Right ventricle myocardium superior (tissue), 1 donor: ENCODE measurements at regions not wholly inside any gene's neighbourhood (a gene's known extent, or its start where the extent isn't known, plus 50 kb on each side); places are given as distances from the start of the nearest gene placed in this dataset.

ENCODE experiments used
- ATAC-seq: fragments of 200-7000 bp; cut with Tn5 transposase; one replicate; pipeline ENCODE4 v1.9.1; 2020; ENCODE audit warnings: mild to moderate bottlenecking; ENCODE audit not compliant: poor library complexity
- DNase-seq: peaks from one replicate; pipeline ENCODE4 v3.0.0-alpha.2; 2020
- intact Hi-C: fragments of 100-400 bp; cut with DNase I; formaldehyde crosslinking; loops from one replicate; pipeline ENCODE4 v1.11.2; 2022
- donor health status: DM: no; HTN: yes; CAD: no; lungs with severe emphysema.

DNA sequence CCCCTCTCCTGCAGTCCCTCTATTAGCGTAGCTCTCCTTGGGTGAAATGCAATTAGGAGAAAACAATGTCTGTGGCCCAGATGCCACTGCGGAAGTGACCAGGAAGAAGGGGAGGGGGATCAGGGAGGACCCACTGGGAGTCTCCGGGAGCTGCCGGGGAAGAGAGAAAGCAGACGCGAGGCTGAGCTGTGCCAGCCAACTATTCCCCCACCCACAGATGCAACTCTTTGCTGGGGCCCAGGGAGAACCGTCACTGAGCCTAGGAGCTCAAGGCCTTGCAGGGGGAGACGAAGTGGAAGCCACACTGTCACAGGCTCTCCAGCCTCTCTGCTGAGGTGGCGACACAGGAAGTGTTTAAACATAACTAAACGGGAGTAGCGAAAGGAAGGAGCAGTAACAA is 149.2 kb downstream of the BCOR start:
- intact Hi-C loops = no loop called here
- ATAC-seq (no peak), DNase-seq (no peak)

DNA sequence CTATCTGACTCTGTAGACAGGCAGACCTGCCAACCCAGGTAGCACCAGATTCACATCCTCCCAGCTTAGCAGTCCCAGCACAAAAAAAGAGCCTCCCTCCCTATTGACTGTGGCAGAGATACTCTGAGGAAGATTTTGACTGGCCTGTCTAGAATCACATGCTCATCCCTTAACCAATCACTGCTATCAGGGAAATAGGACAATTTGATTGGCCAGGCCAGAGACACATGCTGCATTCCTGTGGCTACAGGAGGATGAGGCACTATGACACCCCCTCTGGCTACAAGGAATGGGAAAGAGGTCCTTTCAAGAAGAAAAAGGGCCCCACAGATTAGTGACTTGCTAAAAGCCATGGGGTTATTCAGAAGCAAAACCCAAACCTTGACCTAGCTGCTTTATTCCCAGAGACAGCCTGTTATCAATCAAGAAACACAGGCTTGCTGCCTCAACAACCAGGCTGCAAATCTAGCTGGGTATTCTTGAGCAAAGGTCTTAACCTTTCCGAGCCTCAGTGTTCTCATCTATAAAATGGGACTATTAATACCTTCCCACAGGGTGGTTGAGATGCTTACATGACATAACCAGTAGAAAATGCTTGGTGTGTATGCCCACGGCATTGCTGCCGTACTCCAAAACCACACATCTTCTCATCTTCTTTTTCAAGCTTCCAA is 147.6 kb downstream of the BCOR start:
- no peak for DNase-seq
- intact Hi-C loops = no loop called here
- ATAC-seq = no peak

GRCh38 chrX:39952989-39953388 is 144.8 kb downstream of the BCOR start:
- intact Hi-C loops = no loop called here
- ATAC-seq (no peak), DNase-seq (no peak)

- ATAC-seq (peak; percentile 94), DNase-seq (peak; percentile 86)
- intact Hi-C loops = no loop called here
Observed at GRCh38 chrX:39953879-39954278, 143.9 kb downstream of the BCOR start.

GRCh38 chrX:39954851-39955250 is 142.9 kb downstream of the BCOR start:
- intact Hi-C loops = no loop called here
- no peak for DNase-seq
- no peak for ATAC-seq

- DNase-seq = no peak
- intact Hi-C loops = no loop called here
- no peak for ATAC-seq
Observed at GRCh38 chrX:39955625-39956024, 142.1 kb downstream of the BCOR start.

DNA sequence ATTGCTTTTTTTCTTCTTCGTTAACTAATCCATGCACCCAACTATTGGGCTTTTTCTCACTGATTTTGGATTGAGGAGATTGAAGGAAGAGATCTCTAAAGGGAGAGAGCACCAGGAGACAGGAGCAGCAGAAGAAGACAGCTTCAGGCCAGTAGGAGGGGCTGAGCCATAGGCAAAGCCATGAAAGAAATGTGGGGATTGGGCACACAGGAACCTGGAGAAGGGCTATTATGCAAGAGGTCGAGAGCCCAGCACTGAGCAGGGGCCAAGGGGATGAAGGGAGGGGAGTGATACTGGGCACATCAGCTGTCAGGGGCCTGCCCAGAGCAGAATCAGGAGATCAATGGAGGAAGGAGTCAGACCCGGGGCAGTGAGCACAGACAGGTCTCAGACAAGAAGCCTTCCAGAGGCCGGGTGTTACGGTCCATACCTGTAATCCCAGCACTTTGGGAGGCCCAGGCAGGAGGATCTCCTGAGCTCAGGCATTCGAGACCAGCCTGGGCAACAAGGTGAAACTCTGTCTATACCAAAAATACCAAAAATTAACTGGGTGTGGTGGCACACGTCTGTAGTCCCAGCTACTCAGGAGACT is 140.9 kb downstream of the BCOR start:
- DNase-seq (no peak), ATAC-seq (no peak)
- intact Hi-C loops = no loop called here

DNA sequence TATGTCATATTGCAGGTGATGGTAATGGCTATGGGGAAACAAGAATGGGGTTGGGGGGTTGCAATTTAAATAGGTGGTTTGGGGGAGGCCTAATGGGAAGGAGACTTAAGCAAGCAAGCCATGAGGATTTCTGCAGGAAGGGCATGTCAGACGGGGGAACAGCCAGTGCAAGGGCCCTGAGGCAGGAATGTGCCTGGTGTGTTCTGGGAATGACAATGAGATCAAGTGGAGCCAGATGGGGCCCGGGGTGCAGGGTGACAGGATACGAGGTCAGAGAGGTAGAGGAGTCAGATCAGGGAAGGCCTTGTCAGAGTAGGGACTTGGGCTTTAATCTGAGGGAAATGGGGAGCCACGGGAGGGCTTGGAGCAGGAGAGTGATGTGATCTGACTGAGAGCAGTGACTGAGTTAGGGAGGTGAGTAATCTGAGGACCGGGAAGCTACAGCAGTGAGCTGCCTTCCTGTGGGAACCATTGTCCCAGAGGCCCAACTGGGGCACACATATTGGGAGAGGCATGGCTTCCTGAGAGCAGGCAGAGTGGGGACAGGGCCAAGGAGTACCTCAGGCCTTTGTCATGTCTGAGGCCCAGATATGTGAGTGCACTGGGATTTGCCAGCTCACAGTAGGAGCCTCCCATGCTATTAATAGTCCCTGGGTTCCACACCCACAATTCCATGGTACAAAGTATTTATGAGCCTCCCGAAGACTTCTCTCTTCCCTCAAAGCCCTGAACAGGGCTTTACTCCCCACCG is 139.8 kb downstream of the BCOR start:
- ATAC-seq (peak; percentile 83), DNase-seq (no peak)
- intact Hi-C loops = no loop called here

GRCh38 chrX:39958850-39959249 is 138.9 kb downstream of the BCOR start:
- intact Hi-C loops = no loop called here
- ATAC-seq (no peak), DNase-seq (no peak)

- no peak for ATAC-seq
Observed at GRCh38 chrX:39960219-39960618, 137.5 kb downstream of the BCOR start.

DNA sequence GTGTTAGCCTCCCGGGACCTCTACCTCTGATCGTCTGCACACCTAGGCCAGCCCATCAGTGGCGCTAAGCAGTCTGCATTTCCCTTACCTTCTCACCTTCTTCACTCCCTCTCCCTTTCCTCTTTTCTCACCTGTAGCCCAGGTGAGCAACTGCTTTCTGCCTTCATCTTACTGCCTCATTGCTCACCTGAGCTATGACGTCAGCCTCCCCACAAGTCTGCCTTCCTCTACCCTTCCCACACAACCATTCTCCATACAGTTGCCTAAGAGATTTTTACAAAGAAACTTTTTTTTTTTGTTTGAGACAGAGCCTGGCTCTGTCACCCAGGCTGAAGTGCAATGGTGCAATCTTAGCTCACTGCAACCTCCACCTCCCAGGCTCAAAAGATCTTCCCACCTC is 136.3 kb downstream of the BCOR start:
- ATAC-seq = no peak
- no peak for DNase-seq
- intact Hi-C loops = no loop called here

More at GRCh38 chrX:39960219-39960618, 137.5 kb downstream of the BCOR start:
- no peak for DNase-seq
- intact Hi-C loops = no loop called here

- DNase-seq = no peak
- no peak for ATAC-seq
- intact Hi-C loops = no loop called here
Observed at GRCh38 chrX:39965051-39965573, 132.6 kb downstream of the BCOR start.

- intact Hi-C loops = no loop called here
- ATAC-seq = no peak
- DNase-seq = no peak
Observed at GRCh38 chrX:39966176-39966575, 131.6 kb downstream of the BCOR start.

- intact Hi-C loops = no loop called here
- DNase-seq (no peak), ATAC-seq (no peak)
Observed at GRCh38 chrX:39967348-39967747, 130.4 kb downstream of the BCOR start.

DNA sequence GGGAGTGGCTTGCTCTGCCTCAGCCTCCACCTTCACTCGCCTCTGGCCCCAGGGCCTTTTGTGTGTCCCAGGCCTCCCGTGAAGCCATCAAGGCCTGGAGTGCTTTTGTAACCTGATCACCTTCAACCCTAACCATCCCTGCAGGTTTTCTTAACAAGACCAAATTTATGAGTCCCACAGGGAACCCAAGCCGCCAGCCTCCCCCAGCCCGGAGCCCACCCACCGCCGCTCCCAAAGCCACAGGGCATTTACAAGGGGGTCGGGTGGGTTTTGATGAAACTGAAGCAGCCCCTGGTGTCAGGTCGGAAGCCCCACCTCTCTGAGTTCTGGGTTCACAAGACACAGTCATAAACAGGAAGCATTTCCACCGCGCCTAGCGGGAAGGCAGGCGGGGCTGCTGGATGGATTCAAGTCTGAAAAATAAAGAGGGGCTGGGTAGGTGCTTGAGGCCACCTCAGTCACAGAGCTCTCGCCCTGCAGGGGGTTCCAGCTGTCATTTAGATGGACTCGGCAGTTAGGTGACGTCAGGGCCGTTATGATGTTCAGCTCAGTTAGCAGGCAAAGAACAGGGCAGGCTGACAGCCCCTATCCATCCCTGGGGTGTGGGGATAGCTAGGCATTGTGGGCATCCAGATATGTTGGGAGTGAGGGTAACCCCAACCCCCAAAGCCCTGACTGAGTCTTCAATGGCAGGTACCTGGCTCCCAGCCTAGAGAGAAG is 128.5 kb downstream of the BCOR start:
- ATAC-seq (no peak), DNase-seq (no peak)
- intact Hi-C loops = no loop called here

GRCh38 chrX:39969819-39970504 is 127.8 kb downstream of the BCOR start:
- intact Hi-C loops = no loop called here
- ATAC-seq (no peak), DNase-seq (no peak)

- intact Hi-C loops = no loop called here
- DNase-seq (no peak), ATAC-seq (no peak)
Observed at GRCh38 chrX:39971760-39972159, 126.0 kb downstream of the BCOR start.

- ATAC-seq (no peak), DNase-seq (no peak)
- intact Hi-C loops = no loop called here
Observed at GRCh38 chrX:39972340-39972739, 125.4 kb downstream of the BCOR start.

- intact Hi-C loops = no loop called here
- ATAC-seq (no peak), DNase-seq (no peak)
Observed at GRCh38 chrX:39973810-39974209, 123.9 kb downstream of the BCOR start.
